Transverse colon (tissue), 4 donors: ENCODE measurements at regions not wholly inside any gene's neighbourhood (a gene's known extent, or its start where the extent isn't known, plus 50 kb on each side); places are given as distances from the start of the nearest gene placed in this dataset.

ENCODE experiments used
- DNase-seq: peaks from one replicate; pipeline ENCODE4 v3.0.0-alpha.2; 2019
- H3K27ac ChIP-seq, 4 donors: fragments of 200-600 bp; sonication (generic); 2 replicates each; pipeline ENCODE4 v1.5.1; 2016 to 2018; ENCODE audit warnings: inconsistent platforms in 4 of 4
- H3K27me3 ChIP-seq: fragments of 200-600 bp; sonication (generic); 2 replicates; pipeline ENCODE4 v1.5.1; 2017; ENCODE audit warnings: inconsistent platforms
- H3K36me3 ChIP-seq, 4 donors: fragments of 200-600 bp; sonication (generic); 2 replicates each; pipeline ENCODE4 v1.5.1; 2017 to 2019; ENCODE audit warnings: inconsistent platforms in 4 of 4
- H3K4me1 ChIP-seq, 4 donors: fragments of 200-600 bp; sonication (generic); 2 replicates each; pipeline ENCODE4 v1.5.1; 2017 to 2020; ENCODE audit warnings: inconsistent platforms in 4 of 4
- H3K4me3 ChIP-seq, 4 donors: fragments of 200-600 bp; sonication (generic); 1 replicate in 1 of 4; 2 replicates in 3 of 4; pipeline versions ENCODE4 v1.5.1 to v1.6.1; 2017 to 2019; ENCODE audit warnings: inconsistent platforms in 4 of 4
- H3K9me3 ChIP-seq, 2 donors: fragments of 200-600 bp; sonication (generic); 2 replicates each; pipeline ENCODE4 v1.5.1; 2017 to 2019; ENCODE audit warnings: inconsistent platforms in 2 of 2
- CTCF ChIP-seq, 5 experiments: fragments of 200-600 bp in 3 of 5; fragments of 450-650 bp in 2 of 5; sonication (generic) in 3 of 5; IDR thresholded peaks; 1 replicate in 2 of 5; 2 replicates in 3 of 5; pipeline ENCODE4 v1.5.1; 2016 to 2017; ENCODE audit warnings: antibody characterized with exemption in 5 of 5, inconsistent platforms in 3 of 5, mild to moderate bottlenecking in 2 of 5, moderate library complexity in 1 of 5
- EP300 ChIP-seq: sonication (generic); formaldehyde crosslinking; IDR thresholded peaks from one replicate; pipeline ENCODE4 v1.6.1; 2017; ENCODE audit warnings: antibody characterized with exemption, low read depth
- POLR2A ChIP-seq: fragments of 450-650 bp; IDR thresholded peaks from one replicate; pipeline ENCODE4 v1.6.1; 2016; ENCODE audit warnings: antibody characterized with exemption, mild to moderate bottlenecking, moderate library complexity
- POLR2AphosphoS5 ChIP-seq, 3 donors: sonication (generic); formaldehyde crosslinking; IDR thresholded peaks; one replicate each; pipeline ENCODE4 v1.6.1; 2016; ENCODE audit warnings: antibody characterized with exemption in 3 of 3
- WGBS, 2 donors: methylation state at CpG; one replicate each; pipeline ENCODE4 v1.1.5; 2018; ENCODE audit warnings: low coverage in 1 of 2; 5-methylcytosine and 5-hydroxymethylcytosine counted together
- in situ Hi-C, 4 donors: fragments of 200-750 bp; cut with MboI; loops; one replicate each; pipeline versions ENCODE4 v1.15.0 to v1.15.1; 2017; ENCODE audit warnings: low sequenced_read_pairs in 3 of 4, low pct_ligation_motif_present in 1 of 4, low pct_unique_long_range_greater_than_20kb in 1 of 4
- intact Hi-C: fragments of 100-400 bp; cut with DNase I; formaldehyde crosslinking; loops from one replicate; pipeline ENCODE4 v1.15.1; 2023; ENCODE audit warnings: low total_unique reads

- in situ Hi-C loops: no loop called here
- Histone ChIP-seq H3K9me3 (no peaks in the 10 kb centered on the region), H3K27ac (no peak overlapping the region), H3K36me3 (no peaks in the 10 kb centered on the region), H3K4me1 (no peaks in the 10 kb centered on the region), H3K4me3 (no peak overlapping the region), H3K27me3 (peaks cover 18% of the 10 kb centered on the region)
- no peak for TF ChIP-seq CTCF (IDR thresholded peaks at IDR 0.05)
- TF ChIP-seq POLR2A: no peak
- no peak for TF ChIP-seq POLR2AphosphoS5 (IDR thresholded peaks at IDR 0.05)
- no peak for TF ChIP-seq EP300
- intact Hi-C loops: no loop called here
- no peak for DNase-seq
- 72 to 82% methylated on average over 10 of the region's 10 CpGs for WGBS, 2 donors
Observed at GRCh38 chr18:59083136-59083818, 56.4 kb upstream of the SEC11C start.

- Histone ChIP-seq H3K9me3 (no peaks in the 10 kb centered on the region), H3K4me3 (no peak overlapping the region), H3K36me3 (no peaks in the 10 kb centered on the region), H3K27me3 (peaks cover 18% of the 10 kb centered on the region), H3K4me1 (no peaks in the 10 kb centered on the region), H3K27ac (peak overlapping the region in 1 of 4 donors; percentile 19)
- intact Hi-C loops (no loop called here), in situ Hi-C loops (no loop called here)
- no peak for DNase-seq
- 79 to 82% methylated on average over 2 to 3 of the region's 3 CpGs for WGBS, 2 donors
- no peak for TF ChIP-seq CTCF (IDR thresholded peaks at IDR 0.05)
- no peak for TF ChIP-seq EP300
- TF ChIP-seq POLR2AphosphoS5 (IDR thresholded peaks at IDR 0.05): no peak
- no peak for TF ChIP-seq POLR2A
Observed at GRCh38 chr18:59085126-59085794, 54.4 kb upstream of the SEC11C start.

GRCh38 chr18:59085797-59086196 lies 53.9 kb upstream of the SEC11C start:
- in situ Hi-C loops: no loop called here
- no peak overlapping the region for H3K4me3 ChIP-seq

GRCh38 chr18:59086522-59086921 lies 53.2 kb upstream of the SEC11C start:
- in situ Hi-C loops (no loop called here), intact Hi-C loops (no loop called here)
- no peaks in the 10 kb centered on the region for H3K36me3 ChIP-seq
- no peak overlapping the region for H3K27ac ChIP-seq
- no peaks in the 10 kb centered on the region for H3K4me1 ChIP-seq
- TF ChIP-seq EP300: no peak
- no peak for TF ChIP-seq CTCF (IDR thresholded peaks at IDR 0.05)
- no peak for TF ChIP-seq POLR2A
- TF ChIP-seq POLR2AphosphoS5 (IDR thresholded peaks at IDR 0.05): no peak
- DNase-seq: no peak
- peaks cover 18% of the 10 kb centered on the region for H3K27me3 ChIP-seq
- 48 to 51% methylated on average over 3 to 4 of the region's 4 CpGs for WGBS, 2 donors
- no peaks in the 10 kb centered on the region for H3K9me3 ChIP-seq
- no peak overlapping the region for H3K4me3 ChIP-seq

More at GRCh38 chr18:59085797-59086196, 53.9 kb upstream of the SEC11C start:
- no peaks in the 10 kb centered on the region for H3K4me1 ChIP-seq
- intact Hi-C loops: no loop called here
- TF ChIP-seq POLR2AphosphoS5 (IDR thresholded peaks at IDR 0.05) (no peak), CTCF (IDR thresholded peaks at IDR 0.05) (no peak), POLR2A (no peak), EP300 (no peak)
- H3K36me3 ChIP-seq: no peaks in the 10 kb centered on the region
- no peaks in the 10 kb centered on the region for H3K9me3 ChIP-seq
- H3K27me3 ChIP-seq: peaks cover 18% of the 10 kb centered on the region
- DNase-seq: no peak
- WGBS, 2 donors: 50 to 80% methylated on average over 1 of the region's 1 CpG
- peak overlapping the region in 1 of 4 donors; percentile 5 for H3K27ac ChIP-seq
